ENCODE measurements at regions not wholly inside any gene's neighbourhood (a gene's known extent, or its start where the extent isn't known, plus 50 kb on each side); places are given as distances from the start of the nearest gene placed in this dataset.

DNA sequence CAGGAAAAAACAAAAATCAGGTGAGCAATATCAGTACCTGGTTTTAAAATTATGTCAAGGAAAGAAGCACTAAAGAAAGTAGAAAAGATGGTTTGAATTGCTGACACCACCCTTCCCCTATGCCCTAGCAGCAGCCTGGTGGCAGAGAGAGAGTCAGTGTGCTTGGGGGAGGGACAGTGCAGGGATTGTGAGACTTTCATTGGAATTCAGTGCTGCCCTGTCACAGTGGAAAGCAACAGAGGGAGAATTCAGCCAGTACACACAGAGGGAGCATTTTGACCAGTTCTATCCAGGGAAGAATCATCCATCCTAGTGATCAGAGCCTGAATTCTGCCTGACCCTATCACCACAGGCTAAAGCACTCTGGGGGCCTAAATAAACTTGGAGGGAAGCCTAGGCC is 222.4 kb upstream of the PCDH17 start:
- Histone ChIP-seq H3K27ac (ENCODE audit: low read depth, low read length) (no peak overlapping the region), H2BK12ac (ENCODE audit: low read depth, low read length) (0 out of 2 replicates have a peak overlapping the region, but pooled peaks have one; percentile 17), H3K4me1 (replicated peaks in 1 of 4; ENCODE audit: control insufficient read depth in 3 of 4, insufficient read depth in 4 of 4, low read length in 3 of 4) (peaks cover 0 to 6% (median 3%) of the 10 kb centered on the region in 4 experiments; a peak in 2 of 7 replicates), H3K36me3 (ENCODE audit: control insufficient read depth in 2 of 4, insufficient read depth in 4 of 4, low read length in 3 of 4) (no peaks in the 10 kb centered on the region), H3K9me3 (ENCODE audit: insufficient read depth in 2 of 2, low read depth in 1 of 2, low read length in 1 of 2) (no peaks in the 10 kb centered on the region), H3K4me2 (ENCODE audit: insufficient read depth in 1 of 2, low read depth in 2 of 2, low read length in 2 of 2) (no peak overlapping the region), H4K5ac (ENCODE audit: insufficient read length, low read depth, low read length) (no peak overlapping the region), H3K27me3 (replicated peaks in 1 of 4; ENCODE audit: control insufficient read depth in 3 of 4, extremely low read depth in 1 of 4, insufficient read depth in 3 of 4, low read length in 3 of 4) (no peaks in the 10 kb centered on the region), H3K4ac (replicated peaks; ENCODE audit: insufficient read length, low read depth, low read length) (no peak overlapping the region), H3K23me2 (ENCODE audit: low read depth, low read length) (no peaks in the 10 kb centered on the region), H3K14ac (ENCODE audit: insufficient read length) (no peak overlapping the region), H3K18ac (ENCODE audit: extremely low read depth, low read length) (no peak overlapping the region), H3K23ac (ENCODE audit: insufficient read length) (no peak overlapping the region), H3K4me3 (ENCODE audit: extremely low read depth in 1 of 4, insufficient read depth in 2 of 4, low read depth in 3 of 4, low read length in 4 of 4) (no peak overlapping the region), H2BK120ac (replicated peaks; ENCODE audit: low read depth, low read length) (no peak overlapping the region), H3K79me2 (ENCODE audit: control insufficient read depth in 1 of 2, insufficient read depth in 2 of 2, low read length in 2 of 2) (no peaks in the 10 kb centered on the region), H3K56ac (replicated peaks; ENCODE audit: insufficient read length, low read depth, low read length) (no peak overlapping the region), H4K8ac (ENCODE audit: extremely low read depth, insufficient read depth, low read length) (no peak overlapping the region; the same call in 1 of the 2 replicates), H2BK20ac (ENCODE audit: low read length) (no peak overlapping the region), H2BK5ac (ENCODE audit: low read depth, low read length) (no peak overlapping the region), H3K9ac (replicated peaks in 1 of 4; ENCODE audit: extremely low read depth in 1 of 4, low read depth in 3 of 4, low read length in 3 of 4) (no peak overlapping the region), H2AFZ (ENCODE audit: low read length) (peak overlapping the region; percentile 62; the same call in 1 of the 2 replicates), H2BK15ac (ENCODE audit: low read length) (no peak overlapping the region), H4K20me1 (replicated peaks in 1 of 2; ENCODE audit: control insufficient read depth in 1 of 2, insufficient read depth in 2 of 2, low read length in 2 of 2) (no peaks in the 10 kb centered on the region), H2AK5ac (ENCODE audit: low read depth, low read length) (no peak overlapping the region), H3K79me1 (ENCODE audit: low read depth, low read length) (no peaks in the 10 kb centered on the region), H4K91ac (replicated peaks; ENCODE audit: insufficient read length, low read length) (no peak overlapping the region)
- FAIRE-seq (no peak), DNase-seq (ENCODE audit: low read depth in 1 of 2, low spot score in 2 of 2) (no peak)
- no peak for TF ChIP-seq TCF12 (IDR thresholded peaks at IDR 0.05; ENCODE audit: low read depth, low read length)
- TF ChIP-seq HDAC6 (IDR thresholded peaks at IDR 0.05; ENCODE audit: low read depth, low read length): no peak
- TF ChIP-seq JUND (IDR thresholded peaks at IDR 0.05; ENCODE audit: low read length): no peak
- TF ChIP-seq JUN (IDR thresholded peaks at IDR 0.05; ENCODE audit: low read depth, low read length): no peak
- no peak for TF ChIP-seq POLR2A (IDR thresholded peaks at IDR 0.05; ENCODE audit: control extremely low read depth in 1 of 2, low read depth in 2 of 2, low read length in 2 of 2)
- TF ChIP-seq YY1 (IDR thresholded peaks at IDR 0.05; ENCODE audit: low read depth, low read length): no peak
- no peak for TF ChIP-seq POLR2AphosphoS5 (IDR thresholded peaks at IDR 0.05; ENCODE audit: low read depth, low read length)
- no peak for TF ChIP-seq BCL11A (IDR thresholded peaks at IDR 0.05; ENCODE audit: low read depth in 2 of 2, low read length in 2 of 2)
- no peak for TF ChIP-seq SRF (IDR thresholded peaks at IDR 0.05; ENCODE audit: low read depth, low read length)
- no peak for TF ChIP-seq GABPA (IDR thresholded peaks at IDR 0.05; ENCODE audit: borderline replicate concordance, insufficient read depth, low read length)
- no peak for TF ChIP-seq EP300 (IDR thresholded peaks at IDR 0.05; ENCODE audit: borderline replicate concordance in 1 of 2, low read depth in 2 of 2, low read length in 2 of 2)
- no peak for TF ChIP-seq SAP30 (IDR thresholded peaks at IDR 0.05; ENCODE audit: insufficient read depth, insufficient replicate concordance, low read length)
- TF ChIP-seq PHF8 (conservative IDR thresholded peaks at IDR 0.05; ENCODE audit: low read depth, low read length): no peak
- ChIA-PET CTCF (ENCODE audit: partially characterized antibody) (no interaction called here), POLR2A (ENCODE audit: partially characterized antibody) (no interaction called here)

Measured in H1 (cell line).